HG03378 (cell line): ENCODE measurements at regions not wholly inside any gene's neighbourhood (a gene's known extent, or its start where the extent isn't known, plus 50 kb on each side); places are given as distances from the start of the nearest gene placed in this dataset.

Source experiments
- ATAC-seq: cut with Tn5 transposase; IDR thresholded peaks from one replicate; pipeline ENCODE4 v1.9.1; 2021; ENCODE audit warnings: mild to moderate bottlenecking, moderate library complexity; ENCODE audit not compliant: unreplicated experiment

GRCh38 chr2:180324182-180324581 is 317.1 kb upstream of the CWC22 start:
- no peak for ATAC-seq

DNA sequence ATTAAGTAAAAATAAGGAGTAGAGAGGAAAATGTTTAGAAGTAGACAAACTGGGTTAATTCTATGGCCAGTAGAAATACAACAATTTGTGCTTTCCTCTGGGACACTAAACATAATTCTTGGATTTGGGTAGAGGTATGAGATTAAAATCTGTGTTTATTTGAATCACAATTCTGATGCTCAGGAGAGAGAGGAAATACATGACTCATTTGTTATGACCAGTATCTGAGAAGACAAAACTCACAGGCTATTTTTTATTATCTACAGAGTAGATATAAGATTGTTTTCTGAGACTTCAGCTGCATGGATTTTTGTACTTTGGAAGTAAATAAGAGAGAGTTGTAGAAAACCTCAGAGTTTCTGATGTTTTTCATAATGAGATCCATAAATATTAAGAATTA is 315.7 kb upstream of the CWC22 start:
- ATAC-seq, result no peak

DNA sequence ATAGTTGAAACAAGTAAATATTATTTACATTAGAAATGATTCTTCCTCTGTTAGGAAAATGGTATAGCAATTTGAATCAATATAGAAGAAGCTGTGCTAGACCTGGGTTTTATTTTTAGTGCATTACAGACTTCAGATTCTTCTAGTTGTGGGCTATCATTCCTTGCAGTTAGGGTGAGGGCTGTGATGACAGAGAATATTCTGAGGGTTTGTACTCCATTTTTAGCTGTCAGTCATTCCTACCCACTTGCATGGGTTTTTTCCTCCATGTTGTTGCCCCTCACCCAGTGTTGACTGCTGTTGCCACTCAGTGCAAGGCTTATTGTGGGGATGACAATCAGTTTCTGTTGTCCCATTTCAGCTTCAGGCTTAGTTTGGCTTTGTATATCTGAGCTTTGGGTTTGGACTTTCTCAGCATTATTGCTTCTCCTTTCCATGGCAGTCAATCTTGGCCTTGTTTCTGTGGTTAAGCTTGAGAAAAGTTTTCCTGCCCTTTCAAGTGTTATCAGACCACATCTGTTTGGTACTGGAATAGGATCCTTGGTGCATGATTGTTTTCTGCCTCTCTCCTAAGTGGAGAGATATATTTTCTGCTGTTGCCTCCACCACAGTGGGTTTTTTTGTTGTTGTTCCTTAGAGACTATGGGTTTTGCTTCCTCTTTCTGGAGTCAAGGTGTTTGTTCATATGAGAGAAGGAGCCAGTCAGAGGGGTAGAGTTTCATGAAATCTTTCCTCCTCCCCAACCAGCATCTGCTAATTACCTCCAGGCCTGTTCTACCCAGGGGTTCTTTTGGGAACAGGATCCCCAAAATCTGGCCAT is 312.7 kb upstream of the CWC22 start:
- peak; percentile 91 for ATAC-seq

- no peak for ATAC-seq
Measured at GRCh38 chr2:180314086-180314485, 307.0 kb upstream of the CWC22 start.

- ATAC-seq, result no peak
Measured at GRCh38 chr2:180312542-180312941, 305.4 kb upstream of the CWC22 start.

- no peak for ATAC-seq
Measured at GRCh38 chr2:180307096-180307495, 300.0 kb upstream of the CWC22 start.

DNA sequence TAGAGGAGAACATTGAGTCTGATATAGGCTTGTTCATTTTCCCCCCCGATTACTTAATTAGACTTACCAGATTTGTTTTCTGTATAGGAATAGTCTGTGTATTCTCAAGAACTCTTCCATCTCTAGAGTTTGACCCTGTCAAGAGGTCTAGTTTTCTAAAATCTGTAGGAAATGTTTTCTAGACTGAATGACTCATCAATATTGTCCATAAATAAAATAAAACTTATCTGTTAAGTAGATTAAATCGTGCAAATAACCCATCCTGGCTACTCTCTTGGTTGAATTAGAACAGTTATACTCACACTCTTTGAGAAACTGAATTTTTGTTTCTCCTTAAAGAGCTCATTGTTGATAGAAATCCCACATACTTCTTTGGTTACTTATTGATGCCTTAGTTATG is 299.2 kb upstream of the CWC22 start:
- ATAC-seq, result no peak

- ATAC-seq, result no peak
Measured at GRCh38 chr2:180291552-180292421, 284.7 kb upstream of the CWC22 start.

- ATAC-seq, result no peak
Measured at GRCh38 chr2:180291060-180291459, 284.0 kb upstream of the CWC22 start.

- no peak for ATAC-seq
Measured at GRCh38 chr2:180289627-180290026, 282.5 kb upstream of the CWC22 start.

DNA sequence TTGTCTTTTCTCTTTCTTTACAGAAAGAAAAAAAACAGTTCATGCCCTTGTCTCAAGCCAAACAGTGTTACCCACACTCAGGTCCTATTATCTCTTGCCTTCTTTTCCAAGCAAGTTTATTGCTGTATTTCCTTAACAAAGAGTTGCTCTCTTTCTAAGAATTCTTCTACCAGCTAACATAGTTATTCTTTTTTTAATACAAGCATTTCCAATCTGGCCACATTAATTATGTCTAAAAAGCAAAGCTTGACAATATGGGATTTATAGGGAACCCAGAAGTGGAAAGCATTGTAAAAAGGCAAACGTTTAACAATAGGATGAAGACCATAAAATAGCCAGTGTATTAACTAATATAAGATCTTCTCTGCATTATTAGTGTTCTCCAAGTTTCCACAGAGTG is 272.5 kb upstream of the CWC22 start:
- no peak for ATAC-seq

GRCh38 chr2:180276733-180277132 is 269.6 kb upstream of the CWC22 start:
- ATAC-seq, result no peak

DNA sequence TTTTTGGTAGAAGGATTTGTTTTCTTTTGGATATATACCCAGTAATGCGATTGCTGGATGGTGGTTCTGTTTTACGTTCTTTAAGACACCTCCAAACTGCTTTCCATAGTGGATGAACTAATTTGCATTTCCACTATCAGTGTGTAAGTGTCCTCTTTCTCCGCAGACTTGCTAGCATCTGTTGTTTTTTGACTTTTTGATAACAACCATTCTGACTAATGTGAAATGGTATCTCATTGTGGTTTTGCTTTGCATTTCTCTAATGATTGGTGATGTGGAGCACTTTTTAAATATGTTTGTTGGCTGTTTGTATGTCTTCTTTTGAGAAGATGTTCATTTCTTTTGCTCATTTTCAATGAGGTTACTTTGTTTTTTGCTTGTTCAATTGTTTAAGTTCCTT is 260.9 kb upstream of the CWC22 start:
- ATAC-seq, result no peak

DNA sequence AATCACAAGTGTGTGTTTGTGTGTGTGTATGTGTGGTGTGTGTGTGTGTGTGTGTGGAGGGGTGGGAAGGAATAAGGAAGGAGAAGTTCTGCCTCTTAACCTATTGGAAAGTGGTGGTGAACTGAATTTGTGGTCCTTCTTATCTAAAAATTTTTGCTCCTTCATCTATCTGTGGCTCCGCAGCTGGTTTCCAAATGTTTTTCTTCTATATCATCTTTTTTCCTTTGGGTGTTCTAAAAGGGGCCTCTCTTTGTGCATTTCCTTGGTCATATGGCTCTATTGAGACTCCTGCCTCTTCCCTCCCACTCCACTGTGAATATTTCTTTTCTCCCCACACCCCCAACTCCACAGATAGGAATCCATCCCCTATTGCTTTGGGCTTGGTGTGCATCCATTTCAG is 254.9 kb upstream of the CWC22 start:
- ATAC-seq, result no peak

DNA sequence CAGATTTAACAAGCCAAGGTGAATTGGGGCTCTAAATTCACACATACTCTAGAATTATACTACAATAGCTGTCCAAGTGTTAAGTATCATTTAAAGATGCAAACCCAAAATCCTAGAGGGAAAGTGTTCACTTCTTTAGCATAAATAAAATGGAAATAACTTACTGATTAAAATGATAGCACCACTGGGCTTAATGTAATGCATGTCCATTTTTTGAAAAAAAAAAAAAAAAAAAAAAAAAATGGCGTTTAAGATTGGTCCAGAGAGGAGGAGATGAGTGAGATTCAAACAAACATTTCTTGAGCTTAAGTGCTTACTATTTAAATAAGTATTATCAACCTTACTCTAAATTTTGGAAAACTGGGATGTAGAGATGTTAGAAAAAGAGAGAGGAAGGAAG is 251.5 kb upstream of the CWC22 start:
- no peak for ATAC-seq

GRCh38 chr2:180258041-180258537 is 251.0 kb upstream of the CWC22 start:
- ATAC-seq, result no peak

GRCh38 chr2:180257247-180257646 is 250.2 kb upstream of the CWC22 start:
- ATAC-seq, result no peak

GRCh38 chr2:180255981-180256380 is 248.9 kb upstream of the CWC22 start:
- no peak for ATAC-seq

DNA sequence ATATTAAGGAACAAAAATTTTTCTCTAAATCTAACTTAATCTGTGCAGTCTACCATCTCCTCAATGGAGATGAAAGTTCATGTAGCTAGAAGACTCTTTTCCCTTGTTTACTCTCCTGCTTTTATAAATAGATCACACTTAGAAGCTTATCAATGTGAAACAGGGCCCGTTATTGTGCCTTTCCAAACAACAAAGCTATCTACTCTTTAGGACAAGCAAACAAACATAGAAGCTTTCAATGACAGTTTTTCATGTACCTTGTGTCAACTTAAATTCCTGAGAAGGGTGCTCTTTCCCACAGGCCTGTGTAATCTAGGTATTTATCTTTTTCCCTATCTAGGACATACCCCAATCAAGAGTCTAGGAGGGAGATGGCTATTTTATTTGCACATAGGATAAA is 247.8 kb upstream of the CWC22 start:
- ATAC-seq, result no peak

GRCh38 chr2:180247658-180248057 is 240.6 kb upstream of the CWC22 start:
- ATAC-seq, result no peak

DNA sequence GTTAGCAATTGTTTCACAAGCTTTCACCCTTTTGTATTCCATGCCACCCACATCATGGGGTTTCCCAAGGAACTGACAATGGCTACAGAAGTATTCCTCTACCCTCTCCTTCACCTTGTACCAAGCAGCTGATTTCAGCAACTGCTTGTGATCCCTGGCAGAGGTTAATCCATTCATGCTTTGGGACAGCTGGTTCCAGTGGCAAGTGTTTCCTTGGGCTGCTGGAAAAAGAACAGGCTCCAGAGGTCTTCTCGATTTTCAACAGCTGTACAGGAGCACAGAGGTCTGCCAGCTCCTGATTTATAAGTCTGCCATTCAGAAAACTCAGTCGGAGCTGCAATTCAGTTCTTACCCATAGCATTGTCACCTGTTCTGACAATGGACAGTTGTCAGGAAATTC is 239.2 kb upstream of the CWC22 start:
- no peak for ATAC-seq

DNA sequence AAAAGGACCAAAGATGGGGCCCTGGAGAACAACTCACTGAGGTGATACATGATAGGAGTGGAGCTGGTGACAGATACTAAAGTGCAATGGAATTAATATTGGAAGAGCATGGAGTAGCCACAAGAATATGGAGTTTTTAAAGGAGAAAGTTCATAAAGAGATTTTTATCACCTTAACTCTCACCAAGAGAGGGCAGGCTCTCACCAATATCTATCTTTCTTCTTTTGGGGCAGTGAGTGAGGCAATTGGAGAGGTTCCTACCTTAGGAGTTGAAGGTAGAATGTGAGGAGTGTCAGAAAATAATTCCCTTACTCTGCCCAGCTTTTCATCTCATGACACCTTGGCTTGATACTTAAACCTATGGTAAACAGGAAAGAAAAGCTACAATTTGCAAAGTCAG is 233.7 kb upstream of the CWC22 start:
- no peak for ATAC-seq
